Keratinocyte (primary cell): ENCODE measurements at regions not wholly inside any gene's neighbourhood (a gene's known extent, or its start where the extent isn't known, plus 50 kb on each side); places are given as distances from the start of the nearest gene placed in this dataset.
A peak's percentile ranks its signal among the peaks of the same experiment; 100 is the strongest.

Source experiments
- DNase-seq: peaks from one replicate; pipeline ENCODE4 v3.0.0-alpha.2; 2011; ENCODE audit warnings: low read depth, missing footprints, low spot score
- FAIRE-seq: peaks from 2 replicates; lab custom pipeline; 2011; peaks lifted over from hg19 to GRCh38; lab: Jason Lieb, UNC
- H2AFZ ChIP-seq: 2 replicates; pipeline ENCODE4 v1.6.0; 2012; ENCODE audit warnings: low read length, control low read depth, inconsistent platforms; ENCODE audit not compliant: control insufficient read depth
- H3K27ac ChIP-seq: 2 replicates; pipeline ENCODE4 v1.5.1; 2011; ENCODE audit warnings: low read length; ENCODE audit not compliant: control insufficient read depth, insufficient read depth
- H3K27me3 ChIP-seq: 3 replicates; pipeline ENCODE4 v1.6.0; 2011; ENCODE audit warnings: low read length; ENCODE audit not compliant: control insufficient read depth, insufficient read depth; ENCODE audit errors: extremely low read depth
- H3K36me3 ChIP-seq, 2 experiments: 2 replicates in 1 of 2; 3 replicates in 1 of 2; pipeline ENCODE4 v1.5.1; 2011; ENCODE audit warnings: low read length in 2 of 2, mild to moderate bottlenecking in 1 of 2; ENCODE audit not compliant: control insufficient read depth in 2 of 2, insufficient read depth in 2 of 2; ENCODE audit errors: extremely low read depth in 1 of 2
- H3K4me1 ChIP-seq: 3 replicates; pipeline ENCODE4 v1.5.1; 2011; ENCODE audit warnings: low read length; ENCODE audit not compliant: control insufficient read depth, insufficient read depth; ENCODE audit errors: extremely low read depth
- H3K4me2 ChIP-seq: 3 replicates; pipeline ENCODE4 v1.6.0; 2011; ENCODE audit warnings: low read depth, low read length; ENCODE audit not compliant: control insufficient read depth, insufficient read depth; ENCODE audit errors: extremely low read depth
- H3K4me3 ChIP-seq, 3 experiments: fragments of 200-600 bp in 1 of 3; sonication (generic) in 1 of 3; 2 replicates in 2 of 3; 3 replicates in 1 of 3; pipeline ENCODE4 v1.5.1; 2011 to 2016; ENCODE audit warnings: low read length in 3 of 3, mild to moderate bottlenecking in 3 of 3, control low read depth in 2 of 3, inconsistent platforms in 1 of 3, low read depth in 1 of 3, mixed read lengths in 1 of 3, mixed run types in 1 of 3, moderate library complexity in 1 of 3; ENCODE audit not compliant: control insufficient read depth in 2 of 3, insufficient read depth in 2 of 3; ENCODE audit errors: extremely low read depth in 1 of 3
- H3K79me2 ChIP-seq: 2 replicates; pipeline ENCODE4 v1.6.0; 2012; ENCODE audit warnings: low read length; ENCODE audit not compliant: control insufficient read depth, insufficient read depth
- H3K9ac ChIP-seq: 3 replicates; pipeline ENCODE4 v1.6.0; 2011; ENCODE audit warnings: low read length; ENCODE audit not compliant: control insufficient read depth, insufficient read depth; ENCODE audit errors: extremely low read depth
- H3K9me1 ChIP-seq: 3 replicates; pipeline ENCODE4 v1.6.0; 2011; ENCODE audit warnings: low read length; ENCODE audit not compliant: control insufficient read depth, insufficient read depth; ENCODE audit errors: extremely low read depth
- H3K9me3 ChIP-seq: 2 replicates; pipeline ENCODE4 v1.5.1; 2012; ENCODE audit warnings: low read depth, low read length; ENCODE audit not compliant: control insufficient read depth
- H4K20me1 ChIP-seq: 3 replicates; pipeline ENCODE4 v1.6.0; 2011; ENCODE audit warnings: low read length; ENCODE audit not compliant: control insufficient read depth, insufficient read depth; ENCODE audit errors: extremely low read depth
- EZH2 ChIP-seq: IDR thresholded peaks from one replicate; pipeline ENCODE4 v1.6.1; 2012; ENCODE audit warnings: inconsistent platforms, mild to moderate bottlenecking, low read length, moderate library complexity
- dilution Hi-C: fragments of 300-500 bp; cut with MboI; formaldehyde crosslinking; loops from one replicate; pipeline ENCODE4 v1.7.0; 2020; ENCODE audit warnings: low sequenced_read_pairs; ENCODE audit not compliant: extremely low pct_ligation_motif_present
- TF ChIP-seq, protein P1 (sequence below), 3 experiments: IDR thresholded peaks in 1 of 3; conservative IDR thresholded peaks in 1 of 3; optimal IDR thresholded peaks in 1 of 3; 2 replicates in 2 of 3; 3 replicates in 1 of 3; pipeline versions ENCODE3 to v1.5.1; 2011; ENCODE audit warnings: low read length in 3 of 3, mild to moderate bottlenecking in 3 of 3, moderate library complexity in 2 of 3, control low read depth in 1 of 3, inconsistent platforms in 1 of 3; ENCODE audit not compliant: insufficient read depth in 2 of 3; ENCODE audit errors: extremely low read depth in 1 of 3

DNA sequence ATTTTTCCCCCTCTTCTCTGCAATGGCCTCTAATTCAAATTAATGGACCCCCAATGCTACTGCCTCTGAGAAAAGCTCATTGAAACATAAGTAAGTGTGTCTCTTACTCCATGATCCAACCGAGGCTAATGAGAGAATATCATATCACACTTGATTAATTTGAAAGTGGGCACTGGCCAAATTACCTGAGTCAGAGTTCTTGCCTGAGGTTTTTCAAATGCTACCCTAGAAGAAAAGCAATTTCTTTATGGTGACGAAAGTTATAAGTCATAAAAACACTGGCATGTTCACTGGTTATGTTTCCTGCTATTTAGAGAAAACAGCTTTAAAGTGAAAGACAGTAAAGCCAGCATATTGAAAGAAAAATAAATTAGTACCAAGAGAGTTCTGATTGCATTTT is 368.8 kb upstream of the TMPRSS15 start:
- H4K20me1 ChIP-seq = no peaks in the 10 kb centered on the region
- FAIRE-seq (no peak), DNase-seq (no peak)
- H3K9me3 ChIP-seq = no peaks in the 10 kb centered on the region
- H2AFZ ChIP-seq = peak overlapping the region; percentile 40
- H3K27me3 ChIP-seq = no peaks in the 10 kb centered on the region
- no peaks in the 10 kb centered on the region for H3K36me3 ChIP-seq
- TF ChIP-seq EZH2 = no peak
- TF ChIP-seq, protein P1, sequence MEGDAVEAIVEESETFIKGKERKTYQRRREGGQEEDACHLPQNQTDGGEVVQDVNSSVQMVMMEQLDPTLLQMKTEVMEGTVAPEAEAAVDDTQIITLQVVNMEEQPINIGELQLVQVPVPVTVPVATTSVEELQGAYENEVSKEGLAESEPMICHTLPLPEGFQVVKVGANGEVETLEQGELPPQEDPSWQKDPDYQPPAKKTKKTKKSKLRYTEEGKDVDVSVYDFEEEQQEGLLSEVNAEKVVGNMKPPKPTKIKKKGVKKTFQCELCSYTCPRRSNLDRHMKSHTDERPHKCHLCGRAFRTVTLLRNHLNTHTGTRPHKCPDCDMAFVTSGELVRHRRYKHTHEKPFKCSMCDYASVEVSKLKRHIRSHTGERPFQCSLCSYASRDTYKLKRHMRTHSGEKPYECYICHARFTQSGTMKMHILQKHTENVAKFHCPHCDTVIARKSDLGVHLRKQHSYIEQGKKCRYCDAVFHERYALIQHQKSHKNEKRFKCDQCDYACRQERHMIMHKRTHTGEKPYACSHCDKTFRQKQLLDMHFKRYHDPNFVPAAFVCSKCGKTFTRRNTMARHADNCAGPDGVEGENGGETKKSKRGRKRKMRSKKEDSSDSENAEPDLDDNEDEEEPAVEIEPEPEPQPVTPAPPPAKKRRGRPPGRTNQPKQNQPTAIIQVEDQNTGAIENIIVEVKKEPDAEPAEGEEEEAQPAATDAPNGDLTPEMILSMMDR (optimal IDR thresholded peaks at IDR 0.05 in 1 of 3, IDR thresholded peaks at IDR 0.05 in 1 of 3, conservative IDR thresholded peaks at IDR 0.05 in 1 of 3; ENCODE audit: extremely low read depth in 1 of 3, insufficient read depth in 2 of 3, low read length in 3 of 3) = no peak
- H3K4me2 ChIP-seq = peak overlapping the region; percentile 54
- no peak overlapping the region for H3K4me3 ChIP-seq
- H3K27ac ChIP-seq = peak overlapping the region; percentile 20
- H3K79me2 ChIP-seq = no peaks in the 10 kb centered on the region
- H3K9me1 ChIP-seq = no peaks in the 10 kb centered on the region
- dilution Hi-C loops = no loop called here
- H3K9ac ChIP-seq = no peak overlapping the region
- peaks cover 10% of the 10 kb centered on the region for H3K4me1 ChIP-seq

DNA sequence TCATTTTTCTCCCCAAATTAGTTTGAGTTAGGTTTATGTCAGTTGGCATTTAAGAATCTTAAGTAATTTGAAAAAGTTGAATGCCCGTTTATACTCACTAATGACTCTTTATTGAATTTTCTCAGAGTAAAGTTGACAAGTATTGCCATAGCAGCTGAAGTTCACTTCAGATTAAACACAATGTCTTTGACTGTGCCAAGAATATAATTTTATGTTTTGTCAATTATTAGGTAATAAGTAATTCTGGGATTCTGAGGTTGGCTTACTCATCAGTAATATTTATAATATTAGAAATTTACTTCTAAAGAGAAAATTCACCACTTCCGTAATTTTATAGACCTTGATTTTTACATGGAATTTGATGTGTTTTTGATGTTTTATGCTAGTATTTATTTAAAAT is 369.3 kb upstream of the TMPRSS15 start:
- Histone ChIP-seq H3K27ac (peak overlapping the region; percentile 20), H3K9ac (no peak overlapping the region), H2AFZ (peak overlapping the region; percentile 40), H3K9me3 (no peaks in the 10 kb centered on the region), H3K9me1 (no peaks in the 10 kb centered on the region), H3K79me2 (no peaks in the 10 kb centered on the region), H4K20me1 (no peaks in the 10 kb centered on the region), H3K4me3 (no peak overlapping the region), H3K27me3 (no peaks in the 10 kb centered on the region), H3K4me1 (peaks cover 10% of the 10 kb centered on the region), H3K36me3 (no peaks in the 10 kb centered on the region), H3K4me2 (peak overlapping the region; percentile 54)
- dilution Hi-C loops = no loop called here
- FAIRE-seq (no peak), DNase-seq (no peak)
- TF ChIP-seq EZH2 = no peak
- TF ChIP-seq, protein P1 (optimal IDR thresholded peaks at IDR 0.05 in 1 of 3, IDR thresholded peaks at IDR 0.05 in 1 of 3, conservative IDR thresholded peaks at IDR 0.05 in 1 of 3; ENCODE audit: extremely low read depth in 1 of 3, insufficient read depth in 2 of 3, low read length in 3 of 3) = no peak
